Neural crest cell (in vitro differentiated cells): ENCODE measurements at regions not wholly inside any gene's neighbourhood (a gene's known extent, or its start where the extent isn't known, plus 50 kb on each side); places are given as distances from the start of the nearest gene placed in this dataset.
"Not testable (repeated sequence)": the region's sequence is repeated elsewhere in the genome, so short reads cannot be mapped to it uniquely, and the experiment has no call there.

Source experiments
- DNase-seq: peaks from one replicate; pipeline ENCODE4 v3.0.0; 2021; ENCODE audit warnings: low read depth, mixed read lengths, low spot score
- H3K27ac Mint-ChIP-seq: one replicate; pipeline ENCODE4 v1.8.0; 2021; ENCODE audit warnings: mild to moderate bottlenecking, mixed read lengths; ENCODE audit not compliant: unreplicated experiment
- H3K27me3 Mint-ChIP-seq: 2 replicates; pipeline ENCODE4 v1.8.0; 2021; ENCODE audit warnings: low read depth, mild to moderate bottlenecking, mixed read lengths
- H3K36me3 Mint-ChIP-seq: 2 replicates; pipeline ENCODE4 v1.8.0; 2021; ENCODE audit warnings: low read depth, mild to moderate bottlenecking, mixed read lengths
- H3K4me1 Mint-ChIP-seq: 2 replicates; pipeline ENCODE4 v1.8.0; 2021; ENCODE audit warnings: mixed read lengths
- H3K4me3 Mint-ChIP-seq: one replicate; pipeline ENCODE4 v1.8.0; 2021; ENCODE audit warnings: mild to moderate bottlenecking, mixed read lengths
- H3K9me3 Mint-ChIP-seq: 2 replicates; pipeline ENCODE4 v1.8.0; 2021; ENCODE audit warnings: mixed read lengths
- TF ChIP-seq, protein P1 (sequence below): fragments of 200-600 bp; sonication (generic); conservative IDR thresholded peaks from 2 replicates; pipeline ENCODE4 v1.5.0; 2021; ENCODE audit warnings: antibody characterized with exemption, mild to moderate bottlenecking

DNA sequence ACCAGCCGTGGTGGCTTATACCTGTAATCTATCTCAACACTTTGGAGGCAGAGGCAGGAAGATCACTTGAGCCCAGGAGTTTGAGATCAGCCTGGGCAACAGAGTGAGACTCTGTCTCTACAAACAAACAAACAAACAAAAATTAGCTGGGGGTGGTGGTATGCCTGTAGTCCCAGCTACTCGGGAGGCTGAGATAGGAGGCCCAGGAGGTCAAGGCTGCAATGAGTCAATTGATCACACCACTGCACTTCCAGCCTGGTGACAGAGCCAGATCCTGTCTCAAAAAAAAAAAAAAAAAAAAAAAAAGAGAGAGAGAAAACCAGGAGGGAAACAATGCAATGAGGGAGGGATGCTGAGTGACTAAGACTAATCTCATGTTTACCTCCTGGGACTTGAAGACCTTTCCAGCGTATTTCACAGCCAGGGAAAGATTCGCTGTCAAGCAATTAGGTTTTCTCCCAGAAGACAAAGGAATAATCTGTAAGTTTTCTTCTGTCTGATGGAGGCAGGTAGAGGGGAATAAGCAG is 51.1 kb upstream of the MIER3 start:
- TF ChIP-seq, protein P1, sequence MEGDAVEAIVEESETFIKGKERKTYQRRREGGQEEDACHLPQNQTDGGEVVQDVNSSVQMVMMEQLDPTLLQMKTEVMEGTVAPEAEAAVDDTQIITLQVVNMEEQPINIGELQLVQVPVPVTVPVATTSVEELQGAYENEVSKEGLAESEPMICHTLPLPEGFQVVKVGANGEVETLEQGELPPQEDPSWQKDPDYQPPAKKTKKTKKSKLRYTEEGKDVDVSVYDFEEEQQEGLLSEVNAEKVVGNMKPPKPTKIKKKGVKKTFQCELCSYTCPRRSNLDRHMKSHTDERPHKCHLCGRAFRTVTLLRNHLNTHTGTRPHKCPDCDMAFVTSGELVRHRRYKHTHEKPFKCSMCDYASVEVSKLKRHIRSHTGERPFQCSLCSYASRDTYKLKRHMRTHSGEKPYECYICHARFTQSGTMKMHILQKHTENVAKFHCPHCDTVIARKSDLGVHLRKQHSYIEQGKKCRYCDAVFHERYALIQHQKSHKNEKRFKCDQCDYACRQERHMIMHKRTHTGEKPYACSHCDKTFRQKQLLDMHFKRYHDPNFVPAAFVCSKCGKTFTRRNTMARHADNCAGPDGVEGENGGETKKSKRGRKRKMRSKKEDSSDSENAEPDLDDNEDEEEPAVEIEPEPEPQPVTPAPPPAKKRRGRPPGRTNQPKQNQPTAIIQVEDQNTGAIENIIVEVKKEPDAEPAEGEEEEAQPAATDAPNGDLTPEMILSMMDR, result no peak
- H3K4me1 Mint-ChIP-seq, result no peaks in the 10 kb centered on the region
- no peaks in the 10 kb centered on the region for H3K36me3 Mint-ChIP-seq
- no peaks in the 10 kb centered on the region for H3K9me3 Mint-ChIP-seq
- no peak overlapping the region for H3K4me3 Mint-ChIP-seq
- peaks cover 7% of the 10 kb centered on the region for H3K27me3 Mint-ChIP-seq
- no peak for DNase-seq
- no peak overlapping the region for H3K27ac Mint-ChIP-seq

DNA sequence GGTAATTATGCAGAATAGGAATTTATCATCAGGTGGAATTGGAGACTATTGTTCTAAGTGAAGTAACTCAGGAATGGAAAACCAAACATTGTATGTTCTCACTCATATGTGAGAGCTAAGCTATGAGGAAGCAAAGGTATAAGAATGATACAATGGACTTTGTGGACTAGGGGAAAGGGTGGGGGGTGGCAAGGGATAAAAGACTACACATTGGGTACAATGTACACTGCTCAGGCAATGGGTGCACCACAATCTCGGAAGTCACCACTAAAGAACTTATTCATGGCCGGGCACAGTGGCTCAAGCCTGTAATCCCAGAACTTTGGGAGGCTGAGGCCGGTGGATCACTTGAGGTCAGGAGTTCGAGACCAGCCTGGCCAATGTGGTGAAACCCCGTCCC is 51.6 kb upstream of the MIER3 start:
- H3K9me3 Mint-ChIP-seq, H3K4me1 Mint-ChIP-seq, H3K27me3 Mint-ChIP-seq, DNase-seq, H3K4me3 Mint-ChIP-seq, H3K36me3 Mint-ChIP-seq, H3K27ac Mint-ChIP-seq: not testable (repeated sequence)

DNA sequence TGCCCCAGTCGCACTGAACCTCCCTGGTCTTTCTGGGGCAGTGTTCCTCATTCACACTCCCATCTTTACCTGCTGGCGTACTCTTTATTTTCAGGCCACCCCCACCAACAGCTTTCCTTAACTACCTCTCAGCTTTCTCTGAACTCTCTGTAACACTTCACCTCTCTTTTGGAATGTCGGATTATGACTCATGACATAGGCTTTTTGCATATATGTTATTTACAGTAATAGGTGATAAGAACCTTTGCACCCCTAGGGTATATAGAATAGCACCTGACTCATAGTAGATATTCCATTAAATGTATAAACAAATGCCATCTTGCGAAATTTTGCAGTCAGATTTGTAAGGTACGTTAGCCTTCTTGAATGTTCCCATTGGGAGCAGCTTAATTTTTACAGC is 52.9 kb upstream of the MIER3 start:
- peaks cover 7% of the 10 kb centered on the region for H3K27me3 Mint-ChIP-seq
- TF ChIP-seq, protein P1, result no peak
- no peaks in the 10 kb centered on the region for H3K4me1 Mint-ChIP-seq
- H3K4me3 Mint-ChIP-seq, result no peak overlapping the region
- no peaks in the 10 kb centered on the region for H3K36me3 Mint-ChIP-seq
- no peak overlapping the region for H3K27ac Mint-ChIP-seq
- DNase-seq, result no peak
- H3K9me3 Mint-ChIP-seq, result peaks cover 3% of the 10 kb centered on the region

DNA sequence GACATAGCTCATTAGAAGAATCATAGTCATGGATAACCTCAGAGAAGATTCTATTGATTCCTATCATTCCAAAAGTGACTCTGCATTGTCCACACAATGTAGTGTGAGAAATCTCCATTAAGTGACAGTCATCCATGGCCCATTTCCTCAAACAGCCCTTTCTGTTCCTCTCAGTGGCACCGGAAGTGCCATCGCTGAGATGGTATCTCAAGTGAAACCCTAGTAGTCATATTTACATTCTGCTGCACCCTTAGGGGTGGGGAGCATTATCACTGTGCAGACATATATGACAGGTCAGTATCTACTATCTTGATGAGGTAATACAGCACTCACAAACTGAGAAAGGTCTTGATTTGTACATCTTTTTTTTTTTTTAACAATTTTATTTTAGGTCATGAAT is 55.4 kb upstream of the MIER3 start:
- no peak overlapping the region for H3K27ac Mint-ChIP-seq
- H3K27me3 Mint-ChIP-seq, result peaks cover 3% of the 10 kb centered on the region
- peaks cover 3% of the 10 kb centered on the region for H3K9me3 Mint-ChIP-seq
- no peaks in the 10 kb centered on the region for H3K4me1 Mint-ChIP-seq
- H3K4me3 Mint-ChIP-seq, result no peak overlapping the region
- H3K36me3 Mint-ChIP-seq, result no peaks in the 10 kb centered on the region
- no peak for DNase-seq
- TF ChIP-seq, protein P1, result no peak

DNA sequence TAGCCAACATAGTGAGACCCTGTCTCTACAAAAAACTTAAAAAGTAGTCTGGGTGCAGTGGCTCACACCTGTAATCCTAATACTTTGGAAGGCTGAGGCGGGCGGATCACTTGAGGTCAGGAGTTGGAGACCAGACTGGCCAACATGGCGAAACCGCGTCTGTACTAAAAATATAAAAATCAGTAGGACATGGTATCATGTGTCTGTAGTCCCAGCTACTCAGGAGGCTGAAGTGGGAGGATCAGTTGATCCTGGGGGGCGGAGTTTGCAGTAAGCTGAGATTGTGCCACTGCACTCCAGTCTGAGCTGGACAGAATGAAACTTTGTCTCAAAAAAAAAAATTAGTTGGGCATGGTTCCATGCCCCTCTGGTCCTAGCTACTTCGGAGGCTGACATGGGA is 57.9 kb upstream of the MIER3 start:
- no peak overlapping the region for H3K4me3 Mint-ChIP-seq
- no peaks in the 10 kb centered on the region for H3K4me1 Mint-ChIP-seq
- H3K9me3 Mint-ChIP-seq, result peaks cover 6% of the 10 kb centered on the region
- TF ChIP-seq, protein P1, result no peak
- H3K27me3 Mint-ChIP-seq, result no peaks in the 10 kb centered on the region
- DNase-seq, result no peak
- H3K27ac Mint-ChIP-seq, result no peak overlapping the region
- no peaks in the 10 kb centered on the region for H3K36me3 Mint-ChIP-seq

DNA sequence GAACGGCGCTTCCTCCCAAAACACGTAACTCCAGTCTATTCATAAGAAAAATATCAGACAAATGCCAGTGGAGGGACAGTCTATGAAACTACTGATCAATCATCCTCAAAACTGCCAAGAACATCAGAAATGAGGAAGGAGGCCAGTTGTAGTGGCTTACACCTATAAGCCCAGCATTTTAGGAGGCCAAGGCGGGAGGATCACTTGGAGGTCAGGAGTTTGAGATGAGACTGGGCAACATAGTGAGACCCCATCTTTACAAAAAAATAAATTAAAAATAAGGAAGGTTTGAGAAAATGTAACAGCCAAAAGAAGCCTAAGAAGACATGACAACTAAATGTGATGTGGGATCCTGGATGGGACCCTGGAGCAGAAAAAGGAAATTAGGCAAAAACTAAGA is 58.9 kb upstream of the MIER3 start:
- DNase-seq, result no peak
- Mint-ChIP-seq H3K27me3 (no peaks in the 10 kb centered on the region), H3K4me3 (no peak overlapping the region), H3K36me3 (no peaks in the 10 kb centered on the region), H3K27ac (no peak overlapping the region), H3K4me1 (no peaks in the 10 kb centered on the region), H3K9me3 (peaks cover 6% of the 10 kb centered on the region)
- TF ChIP-seq, protein P1, result no peak
